ENCODE measurements at regions not wholly inside any gene's neighbourhood (a gene's known extent, or its start where the extent isn't known, plus 50 kb on each side); places are given as distances from the start of the nearest gene placed in this dataset.

GRCh38 chr12:67519484-67520433 is 128.8 kb upstream of the DYRK2 start:
- Histone ChIP-seq H3K4me1 (ENCODE audit: control insufficient read depth, insufficient read depth, low read length) (peaks cover 22% of the 10 kb centered on the region), H3K27ac (ENCODE audit: low read depth, low read length) (0 out of 2 replicates have a peak overlapping the region, but pooled peaks have one; percentile 5), H3K36me3 (ENCODE audit: control insufficient read depth, insufficient read depth, low read length) (no peaks in the 10 kb centered on the region), H3K9ac (ENCODE audit: low read length) (no peak overlapping the region), H3K9me3 (ENCODE audit: control insufficient read depth, insufficient read depth, low read depth, low read length) (no peaks in the 10 kb centered on the region), H3K4me3 (ENCODE audit: low read depth, low read length) (no peak overlapping the region), H3K27me3 (ENCODE audit: control insufficient read depth, insufficient read depth, low read length) (no peaks in the 10 kb centered on the region)

- Histone ChIP-seq H3K9me3 (ENCODE audit: control insufficient read depth, insufficient read depth, low read depth, low read length) (no peaks in the 10 kb centered on the region), H3K36me3 (ENCODE audit: control insufficient read depth, insufficient read depth, low read length) (no peaks in the 10 kb centered on the region), H3K27ac (ENCODE audit: low read depth, low read length) (0 out of 2 replicates have a peak overlapping the region, but pooled peaks have one; percentile 5), H3K4me3 (ENCODE audit: low read depth, low read length) (no peak overlapping the region), H3K9ac (ENCODE audit: low read length) (no peak overlapping the region), H3K27me3 (ENCODE audit: control insufficient read depth, insufficient read depth, low read length) (no peaks in the 10 kb centered on the region), H3K4me1 (ENCODE audit: control insufficient read depth, insufficient read depth, low read length) (peaks cover 30% of the 10 kb centered on the region)
These were observed 127.9 kb upstream of the DYRK2 start for GRCh38 chr12:67520606-67521005.

- Histone ChIP-seq H3K27me3 (ENCODE audit: control insufficient read depth, insufficient read depth, low read length) (no peaks in the 10 kb centered on the region), H3K36me3 (ENCODE audit: control insufficient read depth, insufficient read depth, low read length) (no peaks in the 10 kb centered on the region), H3K4me1 (ENCODE audit: control insufficient read depth, insufficient read depth, low read length) (peaks cover 40% of the 10 kb centered on the region), H3K27ac (ENCODE audit: low read depth, low read length) (no peak overlapping the region), H3K4me3 (ENCODE audit: low read depth, low read length) (no peak overlapping the region), H3K9ac (ENCODE audit: low read length) (no peak overlapping the region), H3K9me3 (ENCODE audit: control insufficient read depth, insufficient read depth, low read depth, low read length) (no peaks in the 10 kb centered on the region)
These were observed 126.3 kb upstream of the DYRK2 start for GRCh38 chr12:67522222-67522621.

GRCh38 chr12:67523538-67523937 is 125.0 kb upstream of the DYRK2 start:
- H3K27ac ChIP-seq (ENCODE audit: low read depth, low read length) = no peak overlapping the region
- no peaks in the 10 kb centered on the region for H3K9me3 ChIP-seq (ENCODE audit: control insufficient read depth, insufficient read depth, low read depth, low read length)
- H3K36me3 ChIP-seq (ENCODE audit: control insufficient read depth, insufficient read depth, low read length) = no peaks in the 10 kb centered on the region
- no peak overlapping the region for H3K4me3 ChIP-seq (ENCODE audit: low read depth, low read length)
- H3K4me1 ChIP-seq (ENCODE audit: control insufficient read depth, insufficient read depth, low read length) = peaks cover 40% of the 10 kb centered on the region
- H3K9ac ChIP-seq (ENCODE audit: low read length) = no peak overlapping the region
- no peaks in the 10 kb centered on the region for H3K27me3 ChIP-seq (ENCODE audit: control insufficient read depth, insufficient read depth, low read length)

DNA sequence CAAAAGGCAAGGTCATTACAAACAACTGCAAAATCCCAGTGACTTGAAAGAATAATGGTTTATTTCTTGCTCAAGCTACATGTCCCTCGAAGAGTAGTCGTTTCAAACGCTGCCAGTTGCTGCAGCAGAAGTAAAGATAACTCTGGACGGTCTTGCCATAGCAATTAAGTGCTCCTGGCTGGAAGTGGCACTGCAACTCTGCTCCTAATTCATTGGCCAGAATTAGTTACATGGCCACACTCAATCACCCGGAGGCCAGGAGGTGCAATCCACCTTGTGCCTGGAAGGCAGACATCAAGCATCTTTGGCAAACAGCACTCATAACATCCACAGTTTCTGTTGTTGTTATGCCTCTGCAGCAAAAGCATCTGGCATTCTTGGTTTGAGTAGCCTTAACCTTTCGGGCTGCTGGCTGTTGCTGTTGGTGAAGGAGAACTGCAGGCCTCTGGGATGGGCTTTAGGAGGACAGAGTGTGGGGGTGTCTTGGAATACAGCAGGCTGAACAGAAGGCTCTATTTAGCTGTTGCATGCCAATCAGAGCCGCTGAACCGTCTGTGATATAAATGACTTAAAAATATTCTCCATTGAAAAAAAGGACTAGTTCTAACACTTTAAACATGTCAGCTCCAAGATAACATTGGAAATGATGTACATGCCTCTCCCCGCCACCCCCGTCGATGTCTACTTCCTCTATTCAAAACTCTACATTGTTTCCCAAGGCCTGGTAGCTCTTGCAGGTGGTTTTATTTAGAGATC is 123.5 kb upstream of the DYRK2 start:
- no peaks in the 10 kb centered on the region for H3K27me3 ChIP-seq (ENCODE audit: control insufficient read depth, insufficient read depth, low read length)
- no peak overlapping the region for H3K9ac ChIP-seq (ENCODE audit: low read length)
- no peaks in the 10 kb centered on the region for H3K9me3 ChIP-seq (ENCODE audit: control insufficient read depth, insufficient read depth, low read depth, low read length)
- peak overlapping the region; percentile 12; the same call in 1 of the 2 replicates for H3K27ac ChIP-seq (ENCODE audit: low read depth, low read length)
- no peaks in the 10 kb centered on the region for H3K36me3 ChIP-seq (ENCODE audit: control insufficient read depth, insufficient read depth, low read length)
- H3K4me1 ChIP-seq (ENCODE audit: control insufficient read depth, insufficient read depth, low read length) = peaks cover 35% of the 10 kb centered on the region
- H3K4me3 ChIP-seq (ENCODE audit: low read depth, low read length) = no peak overlapping the region

DNA sequence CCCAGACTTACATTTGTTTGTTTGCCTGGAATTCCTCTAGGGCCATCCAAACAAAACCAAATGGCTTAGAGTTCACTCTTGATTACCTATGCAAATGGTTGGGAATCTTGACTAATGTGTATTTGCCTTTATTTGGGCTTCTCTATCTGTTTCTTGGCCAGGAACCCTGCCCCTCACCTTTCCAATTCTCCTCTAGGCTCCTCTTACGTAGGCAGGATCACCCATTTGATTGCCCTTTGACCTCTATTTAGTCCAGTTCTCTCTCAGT is 123.0 kb upstream of the DYRK2 start:
- Histone ChIP-seq H3K36me3 (ENCODE audit: control insufficient read depth, insufficient read depth, low read length) (no peaks in the 10 kb centered on the region), H3K4me1 (ENCODE audit: control insufficient read depth, insufficient read depth, low read length) (peaks cover 30% of the 10 kb centered on the region), H3K9me3 (ENCODE audit: control insufficient read depth, insufficient read depth, low read depth, low read length) (no peaks in the 10 kb centered on the region), H3K27ac (ENCODE audit: low read depth, low read length) (peak overlapping the region; percentile 12; the same call in 1 of the 2 replicates), H3K4me3 (ENCODE audit: low read depth, low read length) (no peak overlapping the region), H3K9ac (ENCODE audit: low read length) (no peak overlapping the region), H3K27me3 (ENCODE audit: control insufficient read depth, insufficient read depth, low read length) (no peaks in the 10 kb centered on the region)

GRCh38 chr12:67526129-67526528 is 122.4 kb upstream of the DYRK2 start:
- Histone ChIP-seq H3K4me3 (ENCODE audit: low read depth, low read length) (no peak overlapping the region), H3K9me3 (ENCODE audit: control insufficient read depth, insufficient read depth, low read depth, low read length) (no peaks in the 10 kb centered on the region), H3K9ac (ENCODE audit: low read length) (no peak overlapping the region), H3K4me1 (ENCODE audit: control insufficient read depth, insufficient read depth, low read length) (peaks cover 27% of the 10 kb centered on the region), H3K27ac (ENCODE audit: low read depth, low read length) (peak overlapping the region; percentile 12; the same call in 1 of the 2 replicates), H3K27me3 (ENCODE audit: control insufficient read depth, insufficient read depth, low read length) (no peaks in the 10 kb centered on the region), H3K36me3 (ENCODE audit: control insufficient read depth, insufficient read depth, low read length) (no peaks in the 10 kb centered on the region)

GRCh38 chr12:67531051-67531450 is 117.5 kb upstream of the DYRK2 start:
- H3K9ac ChIP-seq (ENCODE audit: low read length) = no peak overlapping the region
- H3K27ac ChIP-seq (ENCODE audit: low read depth, low read length) = no peak overlapping the region
- H3K9me3 ChIP-seq (ENCODE audit: control insufficient read depth, insufficient read depth, low read depth, low read length) = no peaks in the 10 kb centered on the region
- peaks cover 20% of the 10 kb centered on the region for H3K4me1 ChIP-seq (ENCODE audit: control insufficient read depth, insufficient read depth, low read length)
- no peaks in the 10 kb centered on the region for H3K27me3 ChIP-seq (ENCODE audit: control insufficient read depth, insufficient read depth, low read length)
- no peak overlapping the region for H3K4me3 ChIP-seq (ENCODE audit: low read depth, low read length)
- no peaks in the 10 kb centered on the region for H3K36me3 ChIP-seq (ENCODE audit: control insufficient read depth, insufficient read depth, low read length)

DNA sequence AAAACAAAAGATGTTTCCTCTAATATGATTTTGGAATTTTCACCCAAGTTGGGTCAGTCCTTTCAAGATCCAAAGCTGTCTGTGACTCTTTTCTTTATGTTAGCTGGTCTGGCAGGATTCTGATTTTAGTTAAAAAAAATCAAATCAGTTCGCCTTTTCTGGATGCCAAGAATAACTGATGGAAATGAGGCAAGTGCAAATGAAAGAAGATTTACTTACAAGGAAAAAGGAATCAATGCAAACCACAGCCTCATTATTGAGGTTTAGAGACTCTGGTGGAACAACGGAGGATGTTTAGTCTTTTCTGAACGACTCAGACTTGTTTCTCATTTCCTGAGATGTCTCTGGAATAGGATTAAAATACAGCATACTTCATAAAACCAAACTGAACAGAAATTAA is 117.0 kb upstream of the DYRK2 start:
- no peak overlapping the region for H3K4me3 ChIP-seq (ENCODE audit: low read depth, low read length)
- no peak overlapping the region for H3K27ac ChIP-seq (ENCODE audit: low read depth, low read length)

GRCh38 chr12:67533159-67533558 is 115.4 kb upstream of the DYRK2 start:
- Histone ChIP-seq H3K9me3 (ENCODE audit: control insufficient read depth, insufficient read depth, low read depth, low read length) (no peaks in the 10 kb centered on the region), H3K4me1 (ENCODE audit: control insufficient read depth, insufficient read depth, low read length) (peaks cover 15% of the 10 kb centered on the region), H3K4me3 (ENCODE audit: low read depth, low read length) (no peak overlapping the region), H3K9ac (ENCODE audit: low read length) (no peak overlapping the region), H3K27ac (ENCODE audit: low read depth, low read length) (no peak overlapping the region), H3K36me3 (ENCODE audit: control insufficient read depth, insufficient read depth, low read length) (no peaks in the 10 kb centered on the region), H3K27me3 (ENCODE audit: control insufficient read depth, insufficient read depth, low read length) (no peaks in the 10 kb centered on the region)

More for the DNA sequence above, 117.0 kb upstream of the DYRK2 start:
- Histone ChIP-seq H3K9ac (ENCODE audit: low read length) (no peak overlapping the region), H3K36me3 (ENCODE audit: control insufficient read depth, insufficient read depth, low read length) (no peaks in the 10 kb centered on the region), H3K27me3 (ENCODE audit: control insufficient read depth, insufficient read depth, low read length) (no peaks in the 10 kb centered on the region), H3K9me3 (ENCODE audit: control insufficient read depth, insufficient read depth, low read depth, low read length) (no peaks in the 10 kb centered on the region), H3K4me1 (ENCODE audit: control insufficient read depth, insufficient read depth, low read length) (peaks cover 17% of the 10 kb centered on the region)

DNA sequence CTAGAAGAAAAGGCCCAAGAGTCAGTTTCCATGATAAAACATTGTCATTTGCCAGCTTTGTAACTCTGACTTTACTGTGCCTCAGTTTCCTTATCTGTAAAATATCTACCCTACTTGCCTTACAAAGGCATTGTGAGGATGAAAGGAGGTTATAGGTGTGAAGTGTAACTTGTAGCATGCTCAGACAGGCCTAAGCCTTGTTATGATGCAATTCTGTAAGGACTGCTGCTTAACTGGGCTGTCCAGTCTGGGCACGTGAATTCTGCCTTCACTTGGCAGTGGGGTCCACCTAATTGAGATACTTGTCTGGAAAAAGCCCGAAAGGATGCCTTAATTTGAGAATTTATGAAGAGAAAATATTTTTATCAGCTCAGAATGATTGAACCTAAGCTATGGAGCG is 114.5 kb upstream of the DYRK2 start:
- Histone ChIP-seq H3K27me3 (ENCODE audit: control insufficient read depth, insufficient read depth, low read length) (no peaks in the 10 kb centered on the region), H3K27ac (ENCODE audit: low read depth, low read length) (no peak overlapping the region), H3K4me1 (ENCODE audit: control insufficient read depth, insufficient read depth, low read length) (peaks cover 15% of the 10 kb centered on the region), H3K9ac (ENCODE audit: low read length) (no peak overlapping the region), H3K36me3 (ENCODE audit: control insufficient read depth, insufficient read depth, low read length) (no peaks in the 10 kb centered on the region), H3K9me3 (ENCODE audit: control insufficient read depth, insufficient read depth, low read depth, low read length) (no peaks in the 10 kb centered on the region), H3K4me3 (ENCODE audit: low read depth, low read length) (no peak overlapping the region)

Data from HUES6 (cell line).